Spleen (tissue), 7 donors: ENCODE measurements at regions not wholly inside any gene's neighbourhood (a gene's known extent, or its start where the extent isn't known, plus 50 kb on each side); places are given as distances from the start of the nearest gene placed in this dataset.
"Not testable (repeated sequence)": the region's sequence is repeated elsewhere in the genome, so short reads cannot be mapped to it uniquely, and the experiment has no call there.

ENCODE experiments used
- CTCF ChIP-seq, 11 experiments: fragments of 200-600 bp in 7 of 11; fragments of 450-650 bp in 4 of 11; sonication (generic) in 4 of 11; IDR thresholded peaks in 8 of 11; conservative IDR thresholded peaks in 3 of 11; 1 replicate in 7 of 11; 2 replicates in 4 of 11; pipeline versions ENCODE4 v1.4.0 to v1.8.0; 2016 to 2021; ENCODE audit warnings: antibody characterized with exemption in 11 of 11, inconsistent platforms in 4 of 11, mild to moderate bottlenecking in 1 of 11
- POLR2A ChIP-seq, 3 donors: fragments of 450-650 bp; IDR thresholded peaks; one replicate each; pipeline ENCODE4 v1.5.1; 2017; ENCODE audit warnings: antibody characterized with exemption in 3 of 3, mild to moderate bottlenecking in 1 of 3
- POLR2AphosphoS5 ChIP-seq, 3 donors: sonication (generic); formaldehyde crosslinking; IDR thresholded peaks; one replicate each; pipeline ENCODE4 v1.5.1; 2017; ENCODE audit warnings: antibody characterized with exemption in 3 of 3
- donor health status: DM: no; HTN: no; CAD: no; lungs with moderate emphysema.
- donor health status: DM: no; HTN: no; CAD: no.
- donor health status: DM: no; HTN: no; CAD: no.

GRCh38 chr20:29120088-29120487 is 2137.4 kb upstream of the DEFB115 start:
- not testable (repeated sequence) for TF ChIP-seq CTCF (IDR thresholded peaks at IDR 0.05 in 8 of 11, conservative IDR thresholded peaks at IDR 0.05 in 3 of 11); POLR2A (IDR thresholded peaks at IDR 0.05); POLR2AphosphoS5 (IDR thresholded peaks at IDR 0.05)
